Endodermal cell (in vitro differentiated cells): ENCODE measurements at regions not wholly inside any gene's neighbourhood (a gene's known extent, or its start where the extent isn't known, plus 50 kb on each side); places are given as distances from the start of the nearest gene placed in this dataset.

Source experiments
- DNase-seq: peaks from one replicate; pipeline ENCODE4 v3.0.0-alpha.2; 2017
- H3K27ac ChIP-seq: 2 replicates; pipeline ENCODE4 v1.5.1; 2013; ENCODE audit warnings: mild to moderate bottlenecking, low read depth, low read length, moderate library complexity
- H3K27me3 ChIP-seq: 2 replicates; pipeline ENCODE4 v1.6.1; 2013; ENCODE audit warnings: mild to moderate bottlenecking, low read length, moderate library complexity; ENCODE audit not compliant: insufficient read depth, control insufficient read depth, poor library complexity, severe bottlenecking
- H3K36me3 ChIP-seq: 2 replicates; pipeline ENCODE4 v1.7.0; 2013; ENCODE audit warnings: mild to moderate bottlenecking, low read length, moderate library complexity; ENCODE audit not compliant: control insufficient read depth, insufficient read depth
- H3K4me1 ChIP-seq: one replicate; pipeline ENCODE4 v1.7.0; 2013; ENCODE audit warnings: low read length; ENCODE audit not compliant: control insufficient read depth, insufficient read depth
- H3K4me3 ChIP-seq: 2 replicates; pipeline ENCODE4 v1.5.1; 2013; ENCODE audit warnings: mild to moderate bottlenecking, low read length, moderate library complexity
- H3K9ac ChIP-seq: 2 replicates; pipeline ENCODE4 v1.6.1; 2013; ENCODE audit warnings: mild to moderate bottlenecking, low read length, moderate library complexity; ENCODE audit not compliant: poor library complexity, severe bottlenecking; ENCODE audit errors: extremely low read depth
- H3K9me3 ChIP-seq: 2 replicates; pipeline ENCODE4 v1.6.1; 2013; ENCODE audit warnings: mild to moderate bottlenecking, low read length, moderate library complexity; ENCODE audit not compliant: control insufficient read depth
- H3K27ac Mint-ChIP-seq: 2 replicates; pipeline ENCODE4 v1.8.0; 2020; ENCODE audit warnings: mixed read lengths
- H3K27me3 Mint-ChIP-seq: 2 replicates; pipeline ENCODE4 v1.8.0; 2021; ENCODE audit warnings: mild to moderate bottlenecking, mixed read lengths; ENCODE audit not compliant: insufficient read depth
- H3K36me3 Mint-ChIP-seq: 2 replicates; pipeline ENCODE4 v1.8.0; 2020; ENCODE audit warnings: low read depth, mixed read lengths
- H3K4me1 Mint-ChIP-seq: 2 replicates; pipeline ENCODE4 v1.8.0; 2020; ENCODE audit warnings: mixed read lengths
- H3K4me3 Mint-ChIP-seq: 2 replicates; pipeline ENCODE4 v1.8.0; 2020; ENCODE audit warnings: mild to moderate bottlenecking, moderate library complexity, mixed read lengths
- H3K9me3 Mint-ChIP-seq: 2 replicates; pipeline ENCODE4 v1.8.0; 2020; ENCODE audit warnings: mild to moderate bottlenecking, mixed read lengths
- WGBS, 2 experiments: methylation state at CpG; one replicate each; pipeline versions ENCODE4 v1.1.5 to v1.1.7; 2013; ENCODE audit warnings: missing lambda C conversion rate in 2 of 2, mixed read lengths in 1 of 2; ENCODE audit not compliant: insufficient coverage in 1 of 2, insufficient read length in 1 of 2; 5-methylcytosine and 5-hydroxymethylcytosine counted together
- TF ChIP-seq, protein P1 (sequence below): fragments of 200-600 bp; sonication (generic); conservative IDR thresholded peaks from 2 replicates; pipeline ENCODE4 v1.5.0; 2021; ENCODE audit warnings: antibody characterized with exemption, mild to moderate bottlenecking

DNA sequence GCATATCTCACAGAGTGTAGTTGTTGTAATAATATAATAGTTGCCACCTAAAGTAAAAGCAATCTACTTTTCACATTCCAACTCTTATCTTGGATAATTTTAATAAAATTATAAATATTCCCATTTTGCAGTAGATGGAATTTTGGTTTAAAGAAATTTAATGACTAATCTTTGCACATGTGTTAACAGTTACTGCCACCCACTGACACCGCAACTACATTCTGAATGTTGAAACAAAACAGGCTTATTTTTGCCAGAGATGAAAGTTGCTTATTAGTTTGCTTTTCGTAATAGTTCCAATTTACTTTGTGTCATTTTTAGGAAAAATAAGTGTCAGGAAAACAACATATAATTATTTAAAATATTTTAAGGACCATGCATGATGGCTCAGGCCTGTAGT is 557.5 kb upstream of the PCDH15 start:
- no peaks in the 10 kb centered on the region for H3K27me3 ChIP-seq
- H3K27me3 Mint-ChIP-seq: no peaks in the 10 kb centered on the region
- H3K9me3 Mint-ChIP-seq: no peaks in the 10 kb centered on the region
- no peak overlapping the region for H3K4me3 ChIP-seq
- H3K9me3 ChIP-seq: no peaks in the 10 kb centered on the region
- 95% methylated on average over 2 of the region's 2 CpGs; no CpG with 5 or more reads in 1 of the 2 experiments for WGBS, 2 experiments
- no peak overlapping the region for H3K9ac ChIP-seq
- DNase-seq: no peak
- H3K36me3 Mint-ChIP-seq: no peaks in the 10 kb centered on the region
- H3K27ac Mint-ChIP-seq: no peak overlapping the region
- TF ChIP-seq, protein P1, sequence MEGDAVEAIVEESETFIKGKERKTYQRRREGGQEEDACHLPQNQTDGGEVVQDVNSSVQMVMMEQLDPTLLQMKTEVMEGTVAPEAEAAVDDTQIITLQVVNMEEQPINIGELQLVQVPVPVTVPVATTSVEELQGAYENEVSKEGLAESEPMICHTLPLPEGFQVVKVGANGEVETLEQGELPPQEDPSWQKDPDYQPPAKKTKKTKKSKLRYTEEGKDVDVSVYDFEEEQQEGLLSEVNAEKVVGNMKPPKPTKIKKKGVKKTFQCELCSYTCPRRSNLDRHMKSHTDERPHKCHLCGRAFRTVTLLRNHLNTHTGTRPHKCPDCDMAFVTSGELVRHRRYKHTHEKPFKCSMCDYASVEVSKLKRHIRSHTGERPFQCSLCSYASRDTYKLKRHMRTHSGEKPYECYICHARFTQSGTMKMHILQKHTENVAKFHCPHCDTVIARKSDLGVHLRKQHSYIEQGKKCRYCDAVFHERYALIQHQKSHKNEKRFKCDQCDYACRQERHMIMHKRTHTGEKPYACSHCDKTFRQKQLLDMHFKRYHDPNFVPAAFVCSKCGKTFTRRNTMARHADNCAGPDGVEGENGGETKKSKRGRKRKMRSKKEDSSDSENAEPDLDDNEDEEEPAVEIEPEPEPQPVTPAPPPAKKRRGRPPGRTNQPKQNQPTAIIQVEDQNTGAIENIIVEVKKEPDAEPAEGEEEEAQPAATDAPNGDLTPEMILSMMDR: no peak
- no peak overlapping the region for H3K4me3 Mint-ChIP-seq
- no peaks in the 10 kb centered on the region for H3K36me3 ChIP-seq
- H3K4me1 Mint-ChIP-seq: no peaks in the 10 kb centered on the region
- H3K27ac ChIP-seq: no peak overlapping the region
- no peaks in the 10 kb centered on the region for H3K4me1 ChIP-seq

DNA sequence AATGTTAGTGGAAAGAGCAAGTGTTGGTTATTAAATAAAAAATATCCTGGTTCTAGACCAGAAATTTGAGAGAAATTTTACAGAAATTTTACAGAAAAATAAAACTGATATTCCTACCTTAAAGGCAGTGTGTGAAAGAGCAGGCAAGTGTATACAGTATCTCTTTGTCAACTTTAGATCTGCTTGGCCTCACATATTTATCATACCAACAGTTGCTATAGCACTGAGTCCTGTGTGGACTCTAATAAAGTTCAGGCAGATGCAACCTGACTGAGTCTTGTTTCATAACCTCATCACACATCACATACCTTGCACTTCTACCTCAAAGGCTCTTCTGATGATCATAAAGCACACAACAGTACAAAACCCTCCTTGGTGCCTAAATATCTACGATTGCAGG is 552.4 kb upstream of the PCDH15 start:
- Mint-ChIP-seq H3K27me3 (no peaks in the 10 kb centered on the region), H3K4me1 (peaks cover 3% of the 10 kb centered on the region), H3K4me3 (no peak overlapping the region), H3K27ac (no peak overlapping the region), H3K36me3 (no peaks in the 10 kb centered on the region), H3K9me3 (no peaks in the 10 kb centered on the region)
- DNase-seq: no peak
- H3K9me3 ChIP-seq: no peaks in the 10 kb centered on the region
- no peak overlapping the region for H3K4me3 ChIP-seq
- H3K4me1 ChIP-seq: no peaks in the 10 kb centered on the region
- H3K36me3 ChIP-seq: no peaks in the 10 kb centered on the region
- 100% methylated on average over 1 of the region's 1 CpG; no CpG with 5 or more reads in 1 of the 2 experiments for WGBS, 2 experiments
- no peak overlapping the region for H3K9ac ChIP-seq
- TF ChIP-seq, protein P1: no peak
- no peak overlapping the region for H3K27ac ChIP-seq
- no peaks in the 10 kb centered on the region for H3K27me3 ChIP-seq

DNA sequence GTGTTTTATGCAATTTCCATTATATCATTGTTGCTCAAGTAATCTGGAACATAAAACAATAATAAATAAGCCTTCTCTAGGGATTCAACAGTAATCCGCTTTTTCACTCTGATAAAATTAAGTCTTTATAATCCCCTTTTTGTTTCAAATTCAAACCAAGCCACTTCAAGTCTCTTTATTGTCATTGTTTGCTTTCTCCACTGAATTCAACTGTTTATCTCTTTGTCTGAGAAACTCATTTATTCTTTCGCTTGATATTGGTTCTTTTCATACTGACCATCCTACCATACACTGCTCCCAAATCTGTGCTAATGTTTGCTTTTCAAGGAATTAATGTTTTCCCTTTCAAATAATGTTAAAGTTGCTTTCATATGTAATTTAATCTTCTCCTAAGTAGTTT is 550.4 kb upstream of the PCDH15 start:
- TF ChIP-seq, protein P1: no peak
- no peaks in the 10 kb centered on the region for H3K36me3 ChIP-seq
- no peak overlapping the region for H3K4me3 ChIP-seq
- H3K27ac Mint-ChIP-seq: no peak overlapping the region
- H3K9me3 Mint-ChIP-seq: no peaks in the 10 kb centered on the region
- H3K27ac ChIP-seq: no peak overlapping the region
- no peaks in the 10 kb centered on the region for H3K27me3 ChIP-seq
- no peak overlapping the region for H3K4me3 Mint-ChIP-seq
- no peaks in the 10 kb centered on the region for H3K4me1 ChIP-seq
- H3K9ac ChIP-seq: no peak overlapping the region
- no peak for DNase-seq
- no peaks in the 10 kb centered on the region for H3K9me3 ChIP-seq
- no peaks in the 10 kb centered on the region for H3K36me3 Mint-ChIP-seq
- H3K4me1 Mint-ChIP-seq: peaks cover 3% of the 10 kb centered on the region
- H3K27me3 Mint-ChIP-seq: no peaks in the 10 kb centered on the region
- WGBS, 2 experiments: 73% methylated on average over 2 of the region's 2 CpGs; no CpG with 5 or more reads in 1 of the 2 experiments
